Hippocampal formation (tissue), 2 donors: ENCODE measurements at regions not wholly inside any gene's neighbourhood (a gene's known extent, or its start where the extent isn't known, plus 50 kb on each side); places are given as distances from the start of the nearest gene placed in this dataset.

Experiments
- DNase-seq, 2 donors: peaks; one replicate each; lab custom pipeline; 2025; lab: John Stamatoyannopoulos, UW

- DNase-seq, result no peak
Observed at GRCh38 chr10:91036807-91037411, 116.0 kb upstream of the ANKRD1 start.

- DNase-seq, result no peak
Observed at GRCh38 chr10:91038971-91039370, 118.1 kb upstream of the ANKRD1 start.

DNA sequence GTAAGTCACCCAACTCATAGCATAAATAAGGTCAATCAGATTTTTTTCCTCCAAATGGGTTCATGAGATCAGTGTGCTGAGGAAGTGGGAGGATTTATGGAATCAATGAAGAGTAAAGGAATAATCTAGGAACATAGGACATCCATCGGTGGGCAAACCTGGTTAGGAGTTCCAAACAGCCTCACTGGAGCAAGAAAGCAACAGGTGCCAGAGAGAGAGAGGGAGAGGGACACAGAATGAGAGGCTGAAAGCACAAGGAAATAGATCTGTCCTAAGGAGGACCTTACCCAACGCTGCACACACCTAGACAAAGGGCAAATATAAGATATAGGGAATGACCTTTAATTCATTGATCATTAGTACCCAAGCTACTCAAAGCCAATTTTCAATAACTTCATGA, 119.5 kb upstream of the ANKRD1 start:
- no peak for DNase-seq

GRCh38 chr10:91042069-91042468, 121.2 kb upstream of the ANKRD1 start:
- DNase-seq, result no peak

DNA sequence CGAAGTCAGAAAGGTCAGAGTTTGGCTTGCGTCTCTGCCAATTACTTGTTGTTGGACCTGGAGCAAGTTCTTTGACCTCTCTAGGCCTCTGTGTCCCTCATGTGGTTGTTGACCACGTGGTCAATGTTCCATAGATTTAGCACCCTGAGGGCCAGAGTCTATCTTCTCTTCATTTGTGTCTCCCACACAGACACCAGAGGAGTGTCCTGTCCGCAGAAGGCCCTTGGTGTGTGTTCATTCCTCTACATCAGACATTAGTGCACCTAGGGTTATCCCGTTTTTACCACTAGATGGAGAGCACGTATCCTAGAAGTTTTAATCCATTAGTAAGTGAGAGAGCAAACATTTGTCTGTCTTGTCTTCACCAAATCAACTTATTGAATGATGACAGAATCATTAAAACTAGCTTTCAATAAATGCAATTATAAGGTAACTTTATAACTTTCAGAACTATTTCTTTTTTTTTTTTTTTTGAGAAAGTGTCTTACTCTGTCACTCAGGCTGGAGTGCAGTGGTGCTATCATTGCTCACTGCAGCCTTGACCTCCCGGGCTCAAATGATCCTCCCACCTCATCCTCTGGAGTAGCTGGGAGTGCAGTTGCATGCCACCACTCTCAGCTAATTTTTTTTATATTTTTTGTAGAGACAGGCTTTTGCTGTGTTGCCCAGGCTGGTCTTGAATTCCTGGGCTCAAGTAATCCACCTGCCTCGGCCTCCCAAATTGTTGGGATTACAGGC, 122.5 kb upstream of the ANKRD1 start:
- peak in 1 of 2 donors; percentile 35 for DNase-seq

GRCh38 chr10:91046869-91047268, 126.0 kb upstream of the ANKRD1 start:
- DNase-seq, result no peak

DNA sequence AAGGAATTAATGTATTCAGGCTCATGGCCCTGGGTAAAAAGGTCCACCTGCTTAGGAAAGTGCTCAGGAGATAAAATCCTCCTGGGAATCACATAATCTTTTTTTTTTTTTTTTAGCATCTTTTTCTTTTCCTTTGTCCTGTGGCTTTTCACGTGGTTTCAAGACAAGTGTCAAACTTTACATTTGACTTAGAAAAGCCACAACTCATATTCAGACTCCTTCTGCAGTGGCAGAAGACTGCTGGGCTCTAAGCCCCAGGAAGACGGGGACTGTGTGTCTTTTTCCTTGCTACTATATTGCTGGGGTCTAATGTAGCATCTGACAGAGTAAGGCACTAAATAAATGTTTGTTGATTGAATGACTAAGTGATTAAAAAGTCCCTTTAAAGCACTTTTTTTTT, 127.5 kb upstream of the ANKRD1 start:
- no peak for DNase-seq

- DNase-seq, result peak in 1 of 2 donors; percentile 23
Observed at GRCh38 chr10:91049296-91049987, 128.6 kb upstream of the ANKRD1 start.

- DNase-seq, result no peak
Observed at GRCh38 chr10:91049988-91050360, 129.1 kb upstream of the ANKRD1 start.

DNA sequence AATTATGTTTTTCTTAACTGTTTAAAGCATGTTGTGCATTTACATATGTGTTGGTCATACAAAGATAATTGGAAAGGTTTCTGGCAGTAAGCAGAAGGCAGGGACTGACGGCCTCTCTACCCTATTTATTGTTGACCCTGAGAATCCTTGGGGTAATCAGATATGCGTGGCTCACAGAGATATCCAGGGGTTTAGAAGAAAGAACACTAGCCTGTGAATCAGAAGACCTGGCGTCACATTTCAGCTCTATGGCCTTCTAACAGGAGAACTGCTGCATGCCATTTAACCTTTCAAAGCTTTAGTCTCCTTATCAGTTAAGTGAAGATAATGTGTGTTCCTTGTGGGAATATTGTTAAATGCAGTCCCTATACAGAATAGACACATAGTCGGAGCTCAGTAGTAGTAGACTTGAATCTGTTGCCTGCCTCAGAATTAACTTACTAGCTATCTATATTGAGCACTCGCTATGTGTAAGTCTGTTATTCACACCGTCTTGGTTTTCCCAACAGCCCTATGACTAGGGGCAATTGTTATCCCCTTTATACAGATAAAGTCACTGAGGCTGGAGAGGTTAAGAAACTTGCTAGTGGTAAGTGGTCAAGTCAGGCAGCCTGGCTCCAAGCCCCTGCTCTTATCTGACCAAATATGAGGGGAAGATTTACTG, 129.6 kb upstream of the ANKRD1 start:
- no peak for DNase-seq

- DNase-seq, result peak; percentile 12 to 56
Observed at GRCh38 chr10:91051829-91052228, 130.9 kb upstream of the ANKRD1 start.

GRCh38 chr10:91054325-91054724, 133.4 kb upstream of the ANKRD1 start:
- DNase-seq, result no peak

DNA sequence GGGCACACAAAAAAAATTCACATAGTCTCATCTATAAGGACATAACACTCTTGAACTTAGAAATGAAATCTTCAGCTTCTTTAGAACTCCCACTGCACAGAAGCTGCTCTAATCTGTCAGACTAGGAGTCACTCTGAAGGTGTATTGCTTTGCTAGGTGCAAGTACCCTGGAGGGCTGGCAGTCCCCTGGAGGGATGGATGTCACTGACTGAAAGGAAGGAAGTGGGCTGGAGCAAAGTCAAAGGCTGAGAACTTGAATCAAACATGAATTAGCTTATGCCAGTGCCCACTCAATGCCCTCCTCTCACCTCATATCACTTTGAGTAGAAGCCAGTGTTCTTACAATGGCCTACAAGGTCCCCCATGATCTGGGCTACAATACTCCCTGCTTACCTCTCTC, 140.3 kb upstream of the ANKRD1 start:
- DNase-seq, result no peak

DNA sequence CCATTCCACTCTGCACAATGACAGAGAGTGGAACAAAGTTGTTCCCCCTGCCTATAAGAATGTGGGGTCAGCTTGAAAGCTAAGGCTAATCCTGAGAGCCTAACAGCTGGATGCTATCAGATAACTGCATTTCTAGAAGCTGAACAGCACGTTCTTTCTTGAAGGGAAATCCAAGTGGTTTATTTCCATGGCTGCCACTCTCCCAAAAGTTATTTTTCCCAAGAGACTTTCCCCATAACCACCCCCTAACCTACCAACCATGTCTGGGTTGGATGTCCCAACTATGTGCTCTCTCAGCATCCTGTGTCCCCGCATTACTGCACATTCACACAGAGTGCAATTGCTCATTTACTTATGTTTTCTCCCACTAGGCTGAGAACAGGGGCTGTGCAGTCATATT, 140.7 kb upstream of the ANKRD1 start:
- DNase-seq, result no peak

- no peak for DNase-seq
Observed at GRCh38 chr10:91062091-91062490, 141.2 kb upstream of the ANKRD1 start.

DNA sequence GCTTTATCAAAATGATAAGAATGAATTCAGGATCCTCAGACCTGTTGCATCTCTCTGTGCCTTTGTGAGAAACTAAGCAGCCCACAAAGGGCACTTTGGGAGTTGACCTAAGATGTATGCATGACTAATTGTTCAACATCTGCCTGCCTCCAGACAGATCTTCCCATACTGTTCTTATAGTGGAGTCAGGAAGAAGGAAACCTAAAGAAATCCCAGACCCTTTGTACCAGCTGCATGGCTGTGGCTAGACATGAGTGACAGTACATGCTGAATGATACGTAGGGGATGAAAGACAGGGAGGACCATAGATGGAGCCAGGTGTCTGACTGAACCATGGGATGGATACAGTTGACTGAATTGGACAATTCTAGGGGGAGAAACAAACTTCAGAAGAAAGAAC, 148.7 kb upstream of the PCGF5 start:
- no peak for DNase-seq

DNA sequence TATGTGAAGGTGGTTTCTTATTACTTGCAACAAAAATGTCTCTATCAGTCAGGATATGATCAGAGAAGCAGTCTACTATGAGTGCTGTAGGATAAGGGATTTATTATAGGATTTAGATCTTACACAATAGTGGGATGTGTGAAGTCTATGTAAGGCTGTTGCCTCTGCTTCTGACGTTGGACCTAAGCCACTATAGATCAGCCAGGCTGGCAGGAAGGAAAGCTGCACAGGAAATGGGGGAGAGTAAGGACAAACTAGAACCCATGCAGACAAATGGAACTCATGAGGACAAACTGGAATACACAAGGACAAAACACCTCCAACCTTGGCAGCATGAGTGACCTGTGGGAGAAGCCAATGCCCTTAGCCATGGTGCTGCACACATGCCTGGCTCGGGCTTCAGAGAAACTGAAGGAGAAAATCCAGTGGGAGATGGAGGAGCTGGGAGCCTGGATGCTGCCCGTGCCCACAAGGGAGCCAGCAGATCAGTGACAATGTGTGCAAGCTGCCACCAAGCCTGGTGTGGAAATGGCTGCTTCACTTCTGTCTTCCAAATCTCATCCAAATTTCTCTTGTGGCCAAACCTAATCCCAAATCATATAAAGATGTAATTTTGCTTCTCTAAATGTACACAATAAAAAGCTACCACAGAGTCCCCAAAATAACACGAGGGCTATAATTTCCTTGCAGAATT, 147.0 kb upstream of the PCGF5 start:
- DNase-seq, result no peak

- DNase-seq, result no peak
Observed at GRCh38 chr10:91076991-91077548, 143.4 kb upstream of the PCGF5 start.

- no peak for DNase-seq
Observed at GRCh38 chr10:91077549-91078071, 142.9 kb upstream of the PCGF5 start.

DNA sequence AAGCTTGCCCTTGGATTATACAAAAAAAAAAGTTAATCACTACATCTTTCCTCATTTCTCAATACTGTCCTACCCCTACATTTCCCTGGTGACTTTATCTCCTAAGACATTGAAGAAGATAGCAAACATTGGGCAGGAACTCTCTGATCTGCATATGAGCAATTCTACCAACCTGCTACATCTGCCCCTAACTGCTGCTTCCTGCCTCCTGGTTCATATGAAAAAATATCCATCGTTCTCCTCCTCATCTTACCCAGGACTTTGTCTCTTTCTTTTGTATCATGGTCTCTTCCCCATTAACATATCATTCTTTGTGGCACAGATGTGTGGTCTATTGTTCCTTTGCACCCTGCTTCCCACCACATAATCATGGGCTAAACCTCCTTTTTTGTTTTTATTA, 139.7 kb upstream of the PCGF5 start:
- no peak for DNase-seq

- DNase-seq, result no peak
Observed at GRCh38 chr10:91082447-91082846, 138.0 kb upstream of the PCGF5 start.
